NCI-H1048 (cell line): ENCODE measurements at regions not wholly inside any gene's neighbourhood (a gene's known extent, or its start where the extent isn't known, plus 50 kb on each side); places are given as distances from the start of the nearest gene placed in this dataset.
"Not testable (repeated sequence)": the region's sequence is repeated elsewhere in the genome, so short reads cannot be mapped to it uniquely, and the experiment has no call there.

ENCODE experiments used
- DNase-seq: peaks from one replicate; lab custom pipeline; 2025; lab: John Stamatoyannopoulos, UW

- DNase-seq = no peak
These were observed 945.4 kb upstream of the GYPC start for GRCh38 chr2:125710561-125710960.

- DNase-seq = no peak
These were observed 944.9 kb upstream of the GYPC start for GRCh38 chr2:125711075-125711474.

- DNase-seq = no peak
These were observed 942.4 kb upstream of the GYPC start for GRCh38 chr2:125713533-125713932.

- no peak for DNase-seq
These were observed 934.8 kb upstream of the GYPC start for GRCh38 chr2:125721072-125721721.

- DNase-seq = no peak
These were observed 925.0 kb upstream of the GYPC start for GRCh38 chr2:125730921-125731320.

GRCh38 chr2:125736306-125736705 lies 919.7 kb upstream of the GYPC start:
- DNase-seq = no peak

- DNase-seq = no peak
These were observed 910.4 kb upstream of the GYPC start for GRCh38 chr2:125745514-125745913.

GRCh38 chr2:125746321-125747164 lies 909.4 kb upstream of the GYPC start:
- DNase-seq = no peak

- no peak for DNase-seq
These were observed 908.9 kb upstream of the GYPC start for GRCh38 chr2:125747165-125747425.

GRCh38 chr2:125756431-125756830 lies 899.5 kb upstream of the GYPC start:
- DNase-seq = no peak

- DNase-seq = no peak
These were observed 859.2 kb upstream of the GYPC start for GRCh38 chr2:125796784-125797183.

- DNase-seq = no peak
These were observed 858.8 kb upstream of the GYPC start for GRCh38 chr2:125797192-125797591.

GRCh38 chr2:125822746-125823145 lies 833.2 kb upstream of the GYPC start:
- DNase-seq = no peak

GRCh38 chr2:125825781-125826180 lies 830.2 kb upstream of the GYPC start:
- DNase-seq = not testable (repeated sequence)

GRCh38 chr2:125837128-125837527 lies 818.8 kb upstream of the GYPC start:
- DNase-seq = no peak

GRCh38 chr2:125837611-125838010 lies 818.3 kb upstream of the GYPC start:
- no peak for DNase-seq

GRCh38 chr2:125839945-125840344 lies 816.0 kb upstream of the GYPC start:
- DNase-seq = no peak

GRCh38 chr2:125842041-125842440 lies 813.9 kb upstream of the GYPC start:
- no peak for DNase-seq

- DNase-seq = no peak
These were observed 805.4 kb upstream of the GYPC start for GRCh38 chr2:125850541-125850940.

GRCh38 chr2:125852364-125852763 lies 803.6 kb upstream of the GYPC start:
- no peak for DNase-seq

GRCh38 chr2:125853626-125854025 lies 802.3 kb upstream of the GYPC start:
- no peak for DNase-seq

GRCh38 chr2:125855204-125855603 lies 800.8 kb upstream of the GYPC start:
- no peak for DNase-seq

- DNase-seq = no peak
These were observed 797.8 kb upstream of the GYPC start for GRCh38 chr2:125857971-125858794.
